ENCODE measurements at regions not wholly inside any gene's neighbourhood (a gene's known extent, or its start where the extent isn't known, plus 50 kb on each side); places are given as distances from the start of the nearest gene placed in this dataset.
A peak's percentile ranks its signal among the peaks of the same experiment; 100 is the strongest.

DNA sequence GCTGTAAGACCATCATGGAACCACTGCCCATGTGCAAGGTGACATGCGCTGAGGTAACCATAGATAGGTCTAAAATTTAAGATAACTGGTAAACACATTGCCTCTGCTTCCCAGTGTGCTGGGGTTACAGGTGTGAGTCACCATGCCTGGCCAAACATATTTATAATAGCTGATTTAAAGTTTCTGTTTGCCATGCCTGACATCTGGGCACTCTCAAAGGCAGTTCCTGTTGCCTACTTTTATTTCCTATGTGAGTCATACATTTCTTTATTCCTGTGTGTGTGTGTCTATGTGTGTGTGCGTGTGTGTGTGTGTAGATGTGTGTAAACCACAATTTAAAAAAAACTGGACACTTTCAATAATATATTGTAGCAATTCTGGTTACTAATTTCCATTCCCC is 415.2 kb upstream of the NETO1 start:
- DNase-seq = no peak

DNA sequence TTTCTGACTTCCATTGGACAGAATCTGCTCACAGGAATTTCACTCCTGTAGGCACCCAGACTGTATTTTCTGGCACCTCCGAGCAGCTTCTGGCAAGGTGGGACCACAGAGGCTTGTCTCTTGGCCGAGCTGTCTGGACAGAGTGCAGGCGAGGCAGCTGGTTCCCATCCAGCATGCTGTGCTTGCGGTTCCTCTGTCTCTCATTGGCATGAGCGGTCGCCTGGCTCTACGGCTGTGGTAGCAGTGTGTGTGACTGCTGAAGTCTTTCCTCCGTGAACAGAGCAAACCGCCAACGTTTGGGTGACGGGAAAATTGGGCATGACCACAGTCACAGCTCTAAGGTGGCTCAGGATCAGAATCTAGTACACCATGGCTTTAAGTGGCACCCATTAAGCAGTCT is 411.7 kb upstream of the NETO1 start:
- no peak for DNase-seq

DNA sequence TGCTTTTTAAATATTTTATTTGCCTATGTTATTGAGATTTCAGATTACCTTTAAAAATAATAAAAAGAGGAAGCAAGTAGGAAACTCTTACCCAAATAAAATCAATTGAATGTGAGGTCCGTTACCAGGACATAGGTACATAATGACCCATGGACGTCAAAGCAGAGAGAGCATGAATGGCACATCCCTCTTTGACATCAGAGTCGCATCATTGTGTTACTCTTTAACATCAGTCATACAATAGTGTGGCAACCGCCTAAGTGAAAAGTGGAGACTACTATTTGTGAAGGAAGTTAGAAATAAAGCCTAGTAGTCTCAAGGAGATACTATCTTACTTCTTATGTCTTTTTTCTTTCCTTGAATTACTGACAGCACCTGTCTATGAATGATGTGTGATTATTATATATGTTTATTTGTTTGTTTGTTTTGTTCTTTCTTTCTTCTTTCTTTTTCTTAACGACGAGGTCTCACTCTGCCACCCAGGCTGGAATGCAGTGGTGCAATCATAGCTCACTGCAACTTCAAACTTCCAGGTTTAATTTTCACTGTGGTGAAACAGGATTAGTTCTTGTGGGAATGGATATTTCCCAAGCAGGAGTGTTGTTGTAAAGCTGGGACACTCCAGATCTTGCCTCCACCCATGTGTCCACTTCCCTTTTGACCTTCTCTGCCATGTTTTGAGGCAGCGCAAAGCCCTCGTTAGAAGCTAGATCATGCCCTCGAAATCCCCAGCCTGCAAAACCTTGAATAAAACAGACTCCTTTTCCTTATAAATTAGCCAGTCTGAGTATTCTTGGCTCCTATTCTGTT is 407.2 kb upstream of the NETO1 start:
- no peak for DNase-seq

DNA sequence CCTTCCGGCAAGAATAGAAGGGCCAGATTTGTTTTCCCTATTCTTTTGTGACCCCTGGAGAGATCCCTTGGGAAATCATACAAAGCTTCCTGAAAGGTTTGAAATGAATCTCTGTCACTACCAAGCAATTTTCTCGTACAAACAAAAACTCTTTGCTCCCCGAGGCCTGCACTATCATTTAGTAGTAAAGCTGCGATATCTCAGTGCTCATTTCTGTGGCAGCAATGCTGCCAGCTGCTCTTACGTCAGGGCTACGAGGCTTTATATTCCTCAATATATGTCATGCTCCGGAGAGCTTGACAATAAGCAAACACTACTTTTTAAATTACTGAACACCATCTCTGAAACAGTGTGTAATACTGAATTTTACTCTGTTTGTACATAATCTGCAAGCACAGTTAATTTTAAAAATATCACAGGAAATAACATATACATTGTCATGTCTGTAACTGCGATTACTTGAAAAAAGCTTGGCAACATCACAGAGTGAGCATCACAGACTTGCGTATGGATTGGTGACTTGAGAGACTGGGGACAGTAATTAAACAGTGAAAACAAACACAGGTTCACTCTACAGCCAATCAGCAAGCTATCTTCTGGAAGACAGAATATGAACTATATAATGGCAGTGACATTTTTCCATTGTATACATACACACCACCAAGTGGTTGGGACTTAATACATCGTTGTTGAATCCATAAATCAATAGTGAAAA is 403.3 kb upstream of the NETO1 start:
- DNase-seq = no peak

DNA sequence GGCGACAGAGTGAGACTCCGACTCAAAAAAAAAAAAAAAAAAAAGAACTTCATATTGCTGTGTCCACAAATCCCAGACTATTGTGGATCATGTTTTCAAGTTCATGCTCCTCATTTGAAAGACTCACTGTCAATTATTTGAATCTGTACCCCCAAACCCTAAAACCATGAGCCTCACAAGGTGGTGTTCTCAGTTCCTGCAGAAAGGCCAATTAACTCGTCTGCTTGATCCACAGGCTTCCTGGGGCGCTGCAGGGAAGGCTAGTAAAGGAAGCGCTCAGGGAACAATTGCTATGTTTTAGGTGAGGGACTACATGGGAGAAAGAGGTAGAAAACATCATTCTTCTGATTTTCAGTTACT is 396.8 kb upstream of the NETO1 start:
- DNase-seq = no peak

DNA sequence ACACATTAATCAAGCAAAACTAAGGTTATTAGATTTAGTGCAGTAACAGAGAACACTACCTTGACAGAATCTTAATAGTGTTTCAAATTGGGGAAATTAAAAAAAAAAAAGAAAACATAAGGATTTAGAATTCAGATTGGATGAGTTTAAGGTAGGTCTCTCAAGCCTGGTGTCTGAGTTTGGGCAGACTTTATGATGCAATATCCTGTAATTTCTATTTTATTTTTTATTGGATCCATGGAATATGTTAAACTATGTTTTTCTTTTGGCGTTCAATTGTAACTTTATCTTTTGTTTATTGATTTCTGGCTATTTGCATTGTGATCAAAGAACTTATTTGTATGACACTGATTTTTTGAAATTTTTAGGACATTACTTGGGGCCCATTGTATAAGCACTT is 394.1 kb upstream of the NETO1 start:
- DNase-seq = no peak

DNA sequence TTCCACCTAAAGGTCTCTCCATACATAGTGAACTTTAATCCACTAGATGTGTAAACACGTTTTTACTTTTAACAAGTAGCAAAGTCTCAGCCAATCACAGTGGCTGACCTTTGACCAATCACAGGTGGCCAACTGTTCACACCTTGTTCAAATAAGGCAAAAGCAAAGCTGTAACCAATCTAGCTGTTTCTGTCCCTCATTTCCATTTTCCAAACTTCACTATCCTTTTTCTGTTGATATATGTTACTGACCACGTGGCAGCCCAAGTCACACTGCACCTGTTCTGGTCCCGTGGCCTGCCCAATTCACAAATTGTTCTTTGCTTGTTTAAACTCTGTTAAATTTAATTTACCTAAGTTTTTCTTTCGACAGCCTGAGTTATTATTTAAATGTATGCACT is 393.5 kb upstream of the NETO1 start:
- DNase-seq = no peak

DNA sequence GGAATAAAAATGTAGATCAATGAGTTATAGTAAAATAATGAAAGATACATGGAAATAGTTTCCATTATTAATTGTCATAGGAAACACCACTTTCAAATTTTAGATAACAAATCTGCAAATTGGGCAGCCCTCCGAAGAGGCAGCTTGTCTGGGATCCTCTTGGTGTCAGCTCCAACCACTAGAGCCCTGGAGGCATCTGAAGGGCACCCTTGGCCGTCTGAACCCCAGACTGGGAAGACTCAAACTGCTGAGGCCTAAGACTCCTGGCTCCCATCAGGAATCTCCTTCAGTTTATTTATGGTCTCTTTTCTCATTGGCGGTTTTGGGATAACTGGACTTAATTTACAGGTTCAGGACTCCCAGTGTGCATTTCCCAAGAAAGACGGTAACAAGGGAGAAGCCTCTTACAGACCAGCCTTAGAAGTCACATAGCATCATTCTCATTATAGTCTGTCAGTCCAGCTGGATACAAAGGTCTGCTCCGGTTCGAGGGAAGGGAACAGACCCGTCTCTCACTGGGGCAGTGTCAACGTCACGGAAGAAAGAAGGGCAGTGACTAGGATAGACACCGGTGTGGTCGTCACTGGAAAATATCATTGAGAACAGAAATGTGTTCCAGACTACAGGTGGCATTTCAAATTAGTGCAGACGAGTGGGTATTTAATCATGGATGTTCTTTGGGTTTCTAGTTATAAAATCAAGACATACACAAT is 390.7 kb upstream of the NETO1 start:
- no peak for DNase-seq

DNA sequence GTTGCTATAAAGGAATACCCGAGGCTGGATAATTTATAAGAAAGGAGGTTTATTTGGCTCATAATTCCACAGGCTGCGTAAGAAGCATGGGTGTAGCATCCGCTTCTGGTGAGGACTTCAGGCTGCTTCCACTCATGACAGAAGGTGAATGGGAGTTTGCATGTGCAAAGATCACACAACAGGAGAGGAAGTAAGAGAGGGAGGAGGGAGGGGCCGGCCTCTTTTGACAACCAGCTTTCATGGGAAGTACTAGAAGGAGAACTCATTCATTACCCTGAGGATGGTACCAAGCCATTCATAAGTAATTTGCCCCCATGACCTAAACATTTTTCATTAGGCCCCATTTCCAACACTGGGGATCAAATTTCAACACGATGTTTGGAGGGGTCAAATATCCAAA is 386.8 kb upstream of the NETO1 start:
- DNase-seq = no peak

DNA sequence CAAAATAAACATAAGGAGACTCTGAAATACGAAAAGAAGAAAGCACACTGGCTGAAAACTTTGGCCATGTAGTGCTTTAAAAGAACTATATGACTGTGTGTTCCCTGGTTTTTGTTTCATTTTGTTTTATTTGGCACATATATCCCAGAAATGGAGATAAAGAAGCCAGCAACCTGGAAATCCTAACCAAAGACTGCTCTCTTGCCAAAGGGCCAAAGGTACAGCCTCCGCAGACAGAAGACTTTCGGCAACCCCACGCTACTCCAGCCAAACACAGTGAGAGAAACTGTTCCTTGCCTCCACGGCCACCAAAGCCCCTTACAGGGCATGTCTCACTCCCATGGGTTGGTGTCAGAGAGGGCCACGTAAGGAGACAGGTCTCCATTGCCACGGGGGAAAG is 381.2 kb upstream of the NETO1 start:
- DNase-seq = no peak

DNA sequence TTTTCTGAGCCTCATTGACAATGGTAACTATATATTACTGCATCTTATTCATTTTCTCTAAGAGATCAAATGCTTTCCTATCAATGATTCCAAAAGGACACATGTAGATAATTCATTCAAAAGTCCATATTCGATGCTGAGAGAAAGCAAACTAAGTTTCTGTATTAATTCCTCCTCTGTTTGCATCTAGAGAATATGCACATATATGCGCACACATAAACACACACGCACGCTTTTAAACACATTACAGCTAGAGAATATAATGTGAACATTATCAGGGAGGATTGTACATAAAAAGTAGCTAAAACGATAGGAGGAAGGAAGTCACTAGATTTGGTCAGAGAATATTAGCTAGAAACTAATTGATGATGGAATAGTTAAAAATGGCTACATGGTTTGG is 379.0 kb upstream of the NETO1 start:
- DNase-seq = no peak

DNA sequence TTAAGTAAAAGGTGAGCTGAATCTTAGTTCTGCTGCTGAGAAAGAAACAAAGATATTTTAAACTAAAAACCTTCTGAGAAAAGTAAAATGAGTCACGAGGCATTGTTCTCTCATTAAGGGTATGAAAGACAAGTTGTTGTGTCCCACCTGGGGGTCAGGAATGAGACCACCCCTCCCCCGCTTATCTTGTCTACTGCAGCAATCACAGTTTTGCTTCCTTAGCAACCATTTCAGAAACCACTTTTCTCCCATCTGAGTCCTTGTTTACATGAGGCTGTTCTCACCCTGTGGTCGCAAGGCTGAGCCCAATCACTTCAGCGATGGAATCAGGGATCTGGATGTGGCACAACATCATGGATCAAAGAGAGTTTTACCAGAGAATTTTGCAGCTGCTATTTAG is 377.6 kb upstream of the NETO1 start:
- DNase-seq = no peak

DNA sequence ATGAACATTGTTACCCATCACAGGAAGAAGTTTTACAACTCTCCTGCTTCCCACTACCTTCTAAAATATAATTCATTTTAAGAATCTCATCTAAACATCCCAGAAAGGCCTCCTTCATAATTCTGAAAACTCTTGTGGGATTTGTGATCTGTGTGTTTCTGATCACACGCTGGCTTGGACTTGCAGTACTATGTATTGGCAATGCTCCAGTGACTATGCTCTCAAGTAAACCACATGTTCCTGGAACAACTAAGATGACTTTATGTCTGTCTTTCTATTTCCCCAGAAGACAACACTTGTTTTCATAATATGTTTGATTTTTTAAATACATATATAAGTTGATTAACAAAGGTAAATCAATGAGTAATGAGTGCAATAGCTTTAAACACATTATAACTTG is 376.6 kb upstream of the NETO1 start:
- DNase-seq = peak; percentile 8

DNA sequence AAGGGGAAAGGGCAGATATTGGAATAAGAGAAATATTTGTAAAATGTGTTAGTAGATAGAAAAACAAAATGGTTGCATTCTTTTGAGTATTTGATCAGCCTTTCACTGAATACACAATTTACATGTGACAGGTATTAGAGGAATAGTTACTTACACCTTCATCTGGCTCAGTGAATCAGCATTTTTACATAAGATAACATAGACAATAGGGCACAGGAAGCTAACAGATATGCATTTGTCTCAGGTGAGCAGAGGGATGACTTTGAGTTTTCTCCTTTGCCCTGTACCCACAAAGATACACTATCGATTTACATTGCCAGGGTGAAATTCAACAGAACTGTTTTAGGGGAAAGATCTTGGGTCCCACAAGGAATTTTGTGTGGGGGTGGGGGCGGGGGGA is 373.1 kb upstream of the NETO1 start:
- DNase-seq = no peak

DNA sequence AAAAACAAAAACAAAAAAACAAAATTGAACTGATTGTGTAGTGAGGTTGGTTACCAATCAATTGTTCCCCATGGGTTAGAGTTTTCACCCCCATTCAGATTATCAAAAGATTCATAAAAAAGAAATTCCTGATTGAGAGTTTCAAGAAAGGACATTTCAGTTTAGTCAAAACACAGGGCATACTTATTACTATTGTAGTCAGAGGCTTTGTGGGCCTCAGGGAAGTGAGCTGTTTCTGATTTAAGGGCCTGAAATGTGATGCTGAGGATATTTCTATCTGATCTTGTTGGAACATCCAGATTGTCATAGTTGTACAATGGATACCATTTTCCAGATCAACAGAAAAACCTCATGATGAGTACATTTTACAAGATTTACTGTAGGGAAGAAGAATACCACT is 368.1 kb upstream of the NETO1 start:
- peak; percentile 9 for DNase-seq

DNA sequence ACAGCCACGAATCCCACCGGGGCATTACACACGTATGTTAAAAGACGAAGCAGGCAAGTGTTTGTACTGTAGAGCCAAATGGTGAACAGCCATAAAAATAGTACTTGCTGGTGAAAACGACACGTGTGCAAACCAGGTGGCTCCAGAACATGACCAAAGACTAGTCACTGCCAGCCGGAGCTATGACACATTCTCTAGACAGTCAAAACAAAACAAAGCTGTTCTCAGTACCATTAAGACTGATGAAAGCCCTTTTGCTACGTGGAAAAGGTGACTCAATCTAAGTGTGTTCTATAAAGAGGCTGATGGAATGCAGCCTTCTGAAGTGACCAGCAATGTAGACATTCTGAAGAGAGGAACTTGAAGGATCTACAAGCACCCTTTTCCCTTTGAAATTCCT is 367.7 kb upstream of the NETO1 start:
- peak; percentile 87 for DNase-seq

DNA sequence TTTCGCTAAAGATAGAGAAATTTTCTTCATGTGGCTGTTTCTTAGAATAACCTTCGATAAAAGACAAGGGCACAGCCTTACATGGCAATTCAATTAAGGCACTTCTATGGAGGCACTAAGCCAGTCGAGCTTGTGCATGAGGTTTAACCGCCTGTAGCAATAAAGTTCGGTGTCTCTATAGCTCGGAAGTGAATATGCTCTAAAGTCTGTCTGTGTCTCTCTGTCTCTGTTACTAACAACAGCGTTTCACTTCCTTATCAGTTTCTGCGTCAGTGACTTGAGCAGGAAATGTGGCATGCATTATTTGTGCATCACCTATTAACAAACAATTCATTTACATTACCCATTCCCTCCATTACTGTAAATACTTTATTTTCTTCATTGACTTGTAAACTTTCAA is 365.1 kb upstream of the NETO1 start:
- no peak for DNase-seq

DNA sequence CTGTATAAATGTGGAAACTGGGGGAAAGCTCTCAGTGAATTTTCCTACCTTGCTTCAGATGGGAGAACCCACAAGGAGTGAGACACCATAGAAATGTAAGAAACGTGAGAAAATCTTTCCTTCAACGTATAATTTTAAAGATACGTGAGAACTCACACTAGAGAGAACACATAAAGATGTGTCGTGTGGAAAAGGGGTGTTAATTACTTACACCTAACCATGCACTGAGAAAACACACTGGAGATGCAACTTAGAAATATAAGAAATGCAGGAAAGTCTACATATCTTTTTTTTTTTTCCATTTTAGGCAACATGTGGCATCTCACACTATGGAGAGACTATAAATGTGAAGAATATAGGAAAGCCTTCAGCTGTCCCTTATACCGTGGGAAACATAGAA is 352.9 kb upstream of the NETO1 start:
- DNase-seq = no peak

DNA sequence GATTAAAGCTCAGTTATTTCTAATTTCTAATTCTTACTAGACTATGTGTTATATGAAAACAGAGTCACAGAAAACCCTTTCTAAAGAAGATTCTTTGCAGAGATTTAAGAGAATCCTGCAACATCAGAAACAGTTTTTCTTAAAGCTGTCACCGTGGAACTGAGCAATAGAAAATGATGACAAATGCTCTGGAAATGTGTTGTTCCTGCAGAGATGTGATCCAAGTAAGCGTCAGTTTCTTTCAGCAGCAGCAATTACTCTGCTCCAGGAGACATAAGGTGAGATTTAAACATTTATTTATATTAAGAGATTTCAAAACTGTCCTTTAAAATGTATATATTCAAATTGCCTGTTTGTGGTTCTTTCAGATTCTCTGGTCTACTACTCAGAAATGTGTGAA is 350.5 kb upstream of the NETO1 start:
- no peak for DNase-seq

DNA sequence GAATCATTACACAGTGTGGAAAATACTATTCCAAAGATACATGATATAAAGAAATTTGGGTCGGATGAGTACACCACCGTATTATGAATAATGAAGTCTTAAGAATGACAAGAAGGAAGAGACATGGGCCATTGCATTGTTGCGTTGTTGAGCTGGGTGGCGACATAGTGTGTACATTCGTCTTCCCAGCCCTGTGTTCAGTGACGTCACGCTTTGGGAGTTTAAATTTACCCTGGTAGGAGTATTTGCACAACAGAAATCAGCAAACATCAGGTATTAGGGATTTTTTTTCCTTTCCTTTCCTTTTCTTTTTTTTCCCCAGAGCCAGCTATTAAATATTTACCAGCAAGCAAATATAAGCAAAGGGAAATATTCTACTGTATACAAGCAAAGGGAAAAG is 347.2 kb upstream of the NETO1 start:
- no peak for DNase-seq

DNA sequence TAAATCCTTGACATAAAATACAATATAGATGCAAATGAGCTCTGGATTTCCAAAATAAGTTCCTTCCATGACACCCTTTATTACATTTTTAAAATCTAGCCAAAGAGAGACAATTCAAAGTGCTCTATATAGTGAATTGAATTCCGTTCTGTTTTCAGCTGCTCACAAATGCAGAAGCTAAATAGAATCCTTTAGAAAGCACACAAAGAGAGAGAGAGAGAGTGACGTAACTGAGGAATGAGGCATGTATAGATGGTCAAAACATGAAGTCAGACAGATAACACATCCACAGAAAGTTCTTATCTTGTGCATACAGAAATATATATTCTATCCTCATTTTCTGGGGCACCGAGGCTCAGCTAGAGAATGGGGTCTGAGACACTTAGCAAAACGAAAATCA is 344.7 kb upstream of the NETO1 start:
- no peak for DNase-seq

DNA sequence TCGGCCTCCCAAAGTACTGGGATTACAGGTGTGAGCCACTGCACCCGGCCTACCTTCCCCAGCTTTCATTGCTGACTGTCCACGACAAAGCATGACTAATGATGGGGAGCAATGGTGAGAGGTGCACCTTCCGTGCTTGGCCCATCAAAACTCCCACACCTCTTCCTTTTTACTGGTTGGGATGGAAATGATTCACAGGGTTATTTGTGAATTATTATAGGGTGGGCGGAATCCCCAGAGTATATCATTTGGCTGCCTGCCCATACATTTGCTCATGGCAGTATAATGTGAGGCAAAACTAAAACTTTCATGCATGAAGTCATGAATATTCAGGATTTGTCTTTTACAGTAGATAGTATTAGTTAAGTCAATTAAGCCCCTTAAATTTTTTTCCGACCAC is 334.2 kb upstream of the NETO1 start:
- DNase-seq = no peak

DNA sequence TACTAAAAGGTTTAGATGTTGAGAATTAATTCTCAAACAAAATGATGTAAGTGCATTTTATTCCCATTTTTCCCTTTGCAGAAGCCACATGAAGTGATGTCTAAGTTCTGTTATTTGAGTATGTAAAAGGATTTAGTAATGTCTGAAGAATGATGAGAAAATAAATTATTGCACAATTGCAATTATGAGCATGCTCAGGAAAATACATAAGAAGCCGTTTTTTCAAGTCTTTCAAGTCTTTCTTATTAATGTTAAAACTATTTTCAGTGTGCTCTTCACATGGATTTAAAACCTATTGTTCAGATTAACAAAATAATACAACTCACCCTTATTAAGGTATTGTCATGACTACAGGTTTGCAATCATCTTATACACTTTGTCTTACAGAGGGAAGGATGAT is 331.4 kb upstream of the NETO1 start:
- peak; percentile 5 for DNase-seq

DNA sequence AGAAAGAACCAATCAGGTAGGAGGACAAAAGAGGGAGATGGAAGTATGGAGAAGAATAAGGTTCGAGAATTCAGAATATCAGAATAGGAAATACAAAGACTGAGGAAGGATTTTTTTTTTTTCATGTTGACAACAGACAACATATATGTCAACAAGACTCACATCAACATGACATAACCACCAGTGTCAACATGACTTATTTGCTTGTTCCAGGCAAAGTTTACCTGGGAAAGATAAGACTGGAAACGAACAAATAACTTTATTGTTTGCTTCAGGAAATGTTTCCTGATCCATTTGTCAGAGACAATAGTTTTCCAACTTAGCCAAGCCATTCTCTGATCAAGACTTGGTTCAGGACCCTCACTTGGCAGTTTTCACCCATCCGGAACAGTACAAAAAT is 321.9 kb upstream of the NETO1 start:
- no peak for DNase-seq
